ENCODE measurements at regions not wholly inside any gene's neighbourhood (a gene's known extent, or its start where the extent isn't known, plus 50 kb on each side); places are given as distances from the start of the nearest gene placed in this dataset.

DNA sequence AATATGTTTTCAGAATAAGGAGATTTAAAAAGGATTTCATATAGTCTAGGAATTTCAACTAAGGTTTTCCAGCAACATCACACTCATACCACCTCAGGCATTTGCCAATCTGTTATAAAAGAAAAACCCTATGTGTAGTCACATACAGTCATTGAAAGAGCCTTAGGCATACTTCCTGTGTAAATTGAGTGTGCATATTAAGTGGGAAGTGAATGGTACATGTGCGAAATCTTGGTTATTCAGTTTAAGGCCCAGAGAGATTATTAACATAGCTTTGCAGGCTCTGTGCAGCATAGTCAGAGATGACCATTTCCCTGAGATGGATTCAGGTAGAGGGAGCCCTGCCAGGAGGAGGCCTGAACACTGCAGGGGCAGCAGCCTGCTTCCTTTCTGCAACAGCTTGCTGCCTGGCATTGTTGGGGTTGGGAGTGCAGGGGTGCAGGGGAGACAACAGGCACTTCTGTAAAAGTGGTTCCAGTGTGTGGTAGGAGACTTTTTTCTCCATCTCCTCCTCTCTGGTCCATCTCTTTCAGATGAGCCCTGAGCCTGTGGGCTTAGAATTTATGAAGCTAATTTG lies 100.1 kb upstream of the OSR1 start:
- TF ChIP-seq EZH2phosphoT487 (IDR thresholded peaks at IDR 0.05; ENCODE audit: insufficient read depth, low read depth), result no peak
- TF ChIP-seq EZH2 (IDR thresholded peaks at IDR 0.05; ENCODE audit: insufficient read depth, poor library complexity, severe bottlenecking), result no peak
